Activated T-cell treated with anti-CD3 and anti-CD28 coated beads, Interleukin-2, amount 50 U/mL, for 48 hours (primary cell): ENCODE measurements at regions not wholly inside any gene's neighbourhood (a gene's known extent, or its start where the extent isn't known, plus 50 kb on each side); places are given as distances from the start of the nearest gene placed in this dataset.
"Not testable (repeated sequence)": the region's sequence is repeated elsewhere in the genome, so short reads cannot be mapped to it uniquely, and the experiment has no call there.

ENCODE experiments used
- DNase-seq, 2 experiments: peaks; one replicate each; pipeline ENCODE4 v3.0.0-alpha.2; 2020

DNA sequence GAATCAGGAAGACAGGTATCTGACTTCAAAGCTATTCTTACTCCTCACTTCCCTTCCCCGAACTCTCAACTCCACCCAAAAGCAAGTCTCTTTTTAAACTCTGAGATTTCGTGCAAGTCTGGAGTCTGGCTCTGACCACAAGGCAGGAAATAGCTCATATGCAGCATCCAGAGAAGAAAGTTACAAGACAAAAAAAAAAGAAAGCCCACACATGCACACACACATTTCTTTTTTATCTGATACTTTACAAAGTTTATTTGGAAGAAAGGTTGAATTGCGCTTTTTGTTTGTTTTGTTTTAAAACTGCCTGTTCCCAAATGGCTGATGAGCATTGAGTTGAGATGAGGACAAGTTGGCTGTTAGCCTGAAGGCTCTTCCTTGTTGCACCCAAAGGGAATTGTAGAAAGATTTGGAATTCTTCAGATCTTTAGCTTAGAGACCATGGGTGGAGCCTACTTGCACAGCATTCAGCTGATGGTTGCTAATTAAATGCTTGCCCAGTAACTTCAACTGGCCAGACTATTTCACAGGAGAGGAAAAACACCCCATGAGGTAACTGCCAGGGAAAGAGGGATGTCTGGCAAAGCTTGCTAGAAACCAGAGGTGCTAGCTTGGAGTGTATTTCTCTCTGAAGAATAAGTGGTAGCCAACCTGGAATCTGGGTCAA, 490.3 kb downstream of the TTLL7 start:
- peak in 1 of 2 experiments; percentile 26 for DNase-seq

- DNase-seq = no peak
Observed at GRCh38 chr1:83505148-83505547, 493.8 kb downstream of the TTLL7 start.

DNA sequence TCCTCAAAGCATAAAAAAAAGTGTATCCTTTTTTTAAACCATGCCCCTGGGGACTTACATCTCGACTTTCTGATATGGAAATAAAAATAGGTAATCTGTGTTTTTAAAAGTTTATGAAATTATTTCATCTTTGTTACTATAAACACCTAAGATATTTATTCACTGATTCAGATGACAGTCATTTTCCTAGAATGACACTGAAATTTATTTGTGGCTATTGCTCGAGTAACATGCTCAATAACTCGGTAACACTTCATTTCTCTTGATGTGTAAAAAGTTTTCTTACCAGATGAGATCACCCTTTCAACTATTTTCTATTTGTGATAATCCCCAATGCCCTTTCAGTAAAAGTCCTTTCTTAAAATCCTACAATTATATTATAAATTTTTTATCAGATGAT, 495.8 kb downstream of the TTLL7 start:
- DNase-seq = no peak

DNA sequence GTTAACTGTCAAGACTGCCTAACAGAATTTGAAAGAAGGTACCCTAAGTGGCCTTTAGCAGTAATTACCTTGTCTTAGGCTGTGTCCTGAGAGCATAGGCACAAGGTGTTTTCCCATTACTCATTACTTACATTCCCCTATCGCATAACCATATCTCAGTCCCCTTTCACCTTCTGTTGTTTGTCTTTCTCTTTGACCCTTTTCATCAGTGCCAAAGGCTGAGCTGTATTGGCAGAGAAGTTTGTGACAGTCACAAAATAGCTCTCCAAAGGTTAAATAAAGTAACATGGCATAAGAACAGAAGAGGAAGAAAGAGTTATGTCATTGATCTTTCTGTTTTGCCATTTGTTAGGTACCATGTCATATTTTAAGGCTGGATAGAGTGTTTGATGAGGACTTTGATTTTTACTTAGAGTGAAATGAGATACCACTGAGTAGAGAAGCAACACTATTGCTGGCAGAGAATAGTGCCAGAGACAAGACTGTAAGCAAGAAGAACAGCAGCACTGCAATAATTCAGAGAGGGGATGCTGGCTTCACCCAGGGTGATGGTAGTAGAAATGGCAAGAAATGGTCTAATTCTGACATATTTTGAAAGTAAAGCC, 497.8 kb downstream of the TTLL7 start:
- no peak for DNase-seq

GRCh38 chr1:83500531-83500930, 498.4 kb downstream of the TTLL7 start:
- DNase-seq = no peak

GRCh38 chr1:83499998-83500397, 498.9 kb downstream of the TTLL7 start:
- DNase-seq = no peak

- DNase-seq = no peak
Observed at GRCh38 chr1:83497563-83497962, 501.4 kb downstream of the TTLL7 start.

DNA sequence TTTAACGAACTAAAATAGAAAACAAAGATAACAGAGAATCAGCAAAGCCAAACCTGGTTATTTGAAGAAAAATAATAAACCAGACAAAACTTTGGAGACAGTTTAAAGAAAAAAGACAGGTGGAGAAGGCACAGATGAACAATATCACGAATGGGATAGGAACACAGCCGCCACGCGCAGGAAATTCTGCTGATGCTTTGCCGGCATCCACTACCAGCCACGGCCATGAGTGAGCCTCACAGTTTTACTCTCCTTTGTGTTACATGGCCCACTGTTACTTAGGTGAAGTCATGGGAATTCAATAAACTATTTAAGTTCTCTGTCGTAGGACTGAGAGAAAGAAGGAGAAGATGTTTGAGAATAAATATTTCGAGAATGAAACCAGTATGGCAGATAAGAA, 503.4 kb downstream of the TTLL7 start:
- no peak for DNase-seq

GRCh38 chr1:83493633-83494032, 505.3 kb downstream of the TTLL7 start:
- DNase-seq = no peak

- DNase-seq = no peak
Observed at GRCh38 chr1:83491930-83492329, 507.0 kb downstream of the TTLL7 start.

GRCh38 chr1:83490988-83491387, 507.9 kb downstream of the TTLL7 start:
- DNase-seq = no peak

DNA sequence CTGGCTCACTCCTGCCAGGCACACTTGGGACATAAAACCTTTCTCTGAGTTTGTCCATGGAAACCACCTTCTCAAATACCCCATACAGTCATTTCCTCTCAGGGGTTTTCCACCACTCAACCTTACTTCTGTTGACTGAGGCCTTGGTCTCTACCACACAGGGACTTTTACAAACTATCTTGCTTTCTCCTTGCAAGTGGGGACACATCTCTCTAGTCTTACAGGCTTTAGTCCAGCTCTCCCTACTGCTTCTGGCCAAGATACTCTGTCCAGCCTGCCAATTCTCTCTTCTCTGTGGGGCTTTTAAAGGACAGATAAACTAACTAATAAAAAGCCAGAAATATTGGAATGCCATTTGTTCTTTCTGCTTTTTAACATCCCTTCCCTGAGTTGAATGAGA, 510.8 kb downstream of the TTLL7 start:
- DNase-seq = not testable (repeated sequence)

- DNase-seq = not testable (repeated sequence)
Observed at GRCh38 chr1:83487460-83487859, 511.5 kb downstream of the TTLL7 start.

- not testable (repeated sequence) for DNase-seq
Observed at GRCh38 chr1:83485314-83486019, 513.5 kb downstream of the TTLL7 start.

DNA sequence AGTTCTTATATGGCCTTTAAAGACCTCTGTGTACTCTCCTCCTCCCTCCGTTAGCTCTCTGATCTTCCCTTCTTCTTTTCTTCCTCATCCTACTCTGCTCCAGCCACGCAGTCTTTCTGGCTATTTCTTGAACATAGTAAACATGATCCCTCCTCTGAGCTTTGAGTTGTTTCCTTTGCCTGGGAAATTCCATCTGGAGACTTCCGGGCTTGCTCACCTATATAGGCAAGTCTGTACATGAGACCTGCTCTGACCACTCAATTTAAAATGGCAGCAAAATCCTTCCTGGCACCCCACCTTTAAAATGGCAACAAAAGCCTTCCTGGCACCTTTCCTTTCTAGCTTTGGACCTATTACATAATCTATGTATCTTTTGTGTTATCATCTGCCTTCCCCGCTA, 517.6 kb downstream of the TTLL7 start:
- not testable (repeated sequence) for DNase-seq

DNA sequence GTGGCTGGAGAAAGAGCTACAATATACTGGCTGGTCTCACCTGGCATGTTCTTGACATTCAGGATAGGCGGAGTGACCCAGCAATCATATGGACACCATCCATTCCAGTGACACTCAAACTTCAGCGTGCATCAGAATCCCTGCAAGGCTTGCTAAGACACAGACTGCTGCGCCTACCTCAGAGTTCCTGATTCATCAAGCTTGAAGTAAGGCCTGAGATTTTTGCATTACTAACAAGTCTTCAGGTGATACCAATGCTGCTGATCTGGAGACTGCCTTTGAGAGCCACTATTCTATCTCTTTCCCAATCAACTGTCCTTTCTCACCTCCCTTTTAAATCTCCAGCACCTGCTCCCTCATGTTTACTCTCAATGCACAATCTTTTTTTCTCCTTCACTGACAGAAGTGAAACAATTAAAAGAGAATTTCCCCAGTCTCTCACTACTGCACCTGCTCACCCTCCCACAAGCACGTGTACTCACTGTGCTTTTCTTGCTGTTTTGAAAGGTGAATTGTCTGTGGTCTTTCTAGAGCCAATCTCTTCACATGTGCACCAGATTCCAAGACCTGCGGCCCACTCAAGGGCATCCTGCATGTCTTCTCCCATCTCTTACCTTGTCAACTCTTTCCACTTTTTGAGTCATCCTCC, 519.2 kb downstream of the TTLL7 start:
- DNase-seq = not testable (repeated sequence)

GRCh38 chr1:83478127-83478526, 520.8 kb downstream of the TTLL7 start:
- not testable (repeated sequence) for DNase-seq

DNA sequence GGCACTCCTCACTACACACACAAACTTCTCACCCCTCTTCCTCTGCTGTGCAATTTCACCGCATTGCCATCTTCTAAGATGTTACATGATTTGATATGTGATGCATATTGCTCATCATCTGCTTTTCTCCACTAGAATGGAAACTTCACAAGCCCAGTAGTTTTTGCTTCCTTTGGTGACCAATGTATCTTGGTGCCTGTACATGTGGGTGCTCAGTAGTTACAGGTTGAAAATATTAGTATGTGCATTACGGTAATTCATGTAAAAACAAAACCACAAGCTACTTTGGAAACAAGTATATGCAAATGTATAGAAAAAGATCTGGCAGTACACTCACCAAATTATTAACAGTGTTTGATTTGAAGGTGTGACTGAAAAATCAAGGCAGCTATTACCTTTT, 522.4 kb downstream of the TTLL7 start:
- DNase-seq = not testable (repeated sequence)

- not testable (repeated sequence) for DNase-seq
Observed at GRCh38 chr1:83474946-83475345, 524.0 kb downstream of the TTLL7 start.

DNA sequence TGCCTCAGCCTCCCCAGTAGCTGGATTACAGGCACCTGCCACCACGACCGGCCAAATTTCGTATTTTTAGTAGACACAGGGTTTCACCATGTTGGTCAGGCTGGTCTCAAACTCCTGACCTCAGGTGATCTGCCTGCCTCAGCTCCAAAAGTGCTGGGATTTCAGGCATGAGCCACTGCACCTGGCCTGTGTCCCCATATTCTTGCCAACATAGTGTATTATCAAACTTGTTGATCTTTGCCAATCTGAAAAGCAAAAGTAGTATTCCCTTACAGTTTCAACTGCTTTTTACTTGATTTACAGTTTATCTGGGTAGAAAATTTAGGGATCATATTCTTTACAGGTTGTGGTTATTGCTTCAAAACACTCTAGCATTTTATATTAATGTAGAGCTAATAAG, 524.9 kb downstream of the TTLL7 start:
- not testable (repeated sequence) for DNase-seq

DNA sequence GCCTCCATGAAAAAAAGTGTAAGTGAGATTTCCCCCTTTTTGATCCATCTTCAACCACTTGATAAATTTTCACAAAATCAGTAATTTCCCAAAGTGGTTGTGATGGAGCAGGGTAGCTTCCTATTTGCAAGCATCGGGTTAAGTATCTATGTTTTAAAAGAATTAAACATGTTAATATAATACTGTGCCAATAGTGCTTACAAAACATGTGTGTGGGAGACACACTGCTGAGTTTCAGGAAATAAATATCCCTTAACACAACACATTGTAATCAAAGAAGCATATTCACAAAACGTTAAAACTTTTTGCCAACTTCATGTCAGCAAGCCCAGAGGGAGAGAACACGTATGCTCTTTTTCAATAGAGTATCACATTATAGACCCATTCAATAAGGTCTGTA, 526.9 kb downstream of the TTLL7 start:
- not testable (repeated sequence) for DNase-seq

DNA sequence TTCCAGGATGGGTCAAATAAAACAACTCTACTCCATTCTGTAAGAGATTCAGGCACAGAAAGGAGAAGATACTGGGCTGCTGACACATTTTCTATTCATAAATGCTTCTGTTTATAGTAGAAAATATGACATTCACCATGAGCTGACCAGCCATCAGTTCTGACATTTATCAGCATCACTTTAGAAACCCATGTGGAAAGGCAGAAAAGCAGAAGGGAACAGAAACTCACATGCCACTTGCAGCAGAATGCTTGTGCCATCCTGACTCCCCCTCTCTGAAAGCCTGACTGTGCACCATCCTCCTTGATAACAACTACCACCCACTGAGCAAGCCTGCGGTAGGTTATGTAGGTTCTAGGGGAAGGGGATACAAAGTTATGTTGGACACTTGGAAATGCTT, 527.7 kb downstream of the TTLL7 start:
- DNase-seq = not testable (repeated sequence)

DNA sequence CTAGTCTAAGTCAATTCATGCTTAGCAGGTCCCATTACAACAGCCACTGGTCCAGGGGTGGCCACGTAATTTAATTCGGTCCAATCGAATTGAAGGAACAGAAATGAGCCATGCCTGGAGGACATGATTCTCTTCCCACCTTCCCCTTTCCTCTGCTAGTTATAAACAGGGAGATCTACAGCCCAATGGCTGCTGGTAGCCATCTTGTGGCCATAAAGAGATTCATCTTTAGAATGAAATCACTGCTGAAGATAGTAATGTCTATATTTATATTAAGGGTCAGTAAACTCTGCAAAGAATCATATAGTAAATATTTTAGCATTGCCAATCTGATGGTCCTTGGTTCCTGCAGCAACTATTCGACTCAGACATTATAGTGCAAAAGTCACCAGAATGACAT, 530.6 kb downstream of the TTLL7 start:
- DNase-seq = not testable (repeated sequence)
